ENCODE measurements at regions not wholly inside any gene's neighbourhood (a gene's known extent, or its start where the extent isn't known, plus 50 kb on each side); places are given as distances from the start of the nearest gene placed in this dataset.

- no peak overlapping the region for H3K23ac ChIP-seq (ENCODE audit: low read length in 2 of 2)
- no peak overlapping the region for H2BK12ac ChIP-seq (ENCODE audit: low read length in 2 of 2)
- H3K4me2 ChIP-seq (ENCODE audit: low read length, poor library complexity, severe bottlenecking): no peak overlapping the region
- no peaks in the 10 kb centered on the region for H3K79me1 ChIP-seq (replicated peaks; ENCODE audit: low read length, poor library complexity, severe bottlenecking)
- no peak overlapping the region for H4K91ac ChIP-seq (ENCODE audit: low read length)
- H3K27ac ChIP-seq (ENCODE audit: low read length, poor library complexity, severe bottlenecking): no peak overlapping the region
- no peak overlapping the region for H3K4me3 ChIP-seq (ENCODE audit: insufficient read depth in 1 of 2, low read depth in 1 of 2, low read length in 2 of 2)
- no peaks in the 10 kb centered on the region for H3K36me3 ChIP-seq (ENCODE audit: control insufficient read depth in 1 of 2, insufficient read depth in 2 of 2, low read depth in 1 of 2, low read length in 2 of 2)
- H3K27me3 ChIP-seq (ENCODE audit: control insufficient read depth in 1 of 2, insufficient read depth in 1 of 2, low read length in 2 of 2): no peaks in the 10 kb centered on the region
- WGBS: 91% methylated on average over 2 of the region's 3 CpGs
- no peak overlapping the region for H4K8ac ChIP-seq (ENCODE audit: low read length)
- no peak overlapping the region for H2BK5ac ChIP-seq (ENCODE audit: low read depth, low read length, poor library complexity, severe bottlenecking)
- no peak overlapping the region for H2BK15ac ChIP-seq (ENCODE audit: low read depth, poor library complexity, severe bottlenecking)
- no peaks in the 10 kb centered on the region for H3K4me1 ChIP-seq (ENCODE audit: control insufficient read depth, insufficient read depth, low read depth, low read length)
- H2AFZ ChIP-seq (ENCODE audit: low read depth, low read length): no peak overlapping the region
- no peak overlapping the region for H3K14ac ChIP-seq (ENCODE audit: low read length in 2 of 2)
- no peak overlapping the region for H3K9ac ChIP-seq (ENCODE audit: low read length)
- H2BK120ac ChIP-seq (ENCODE audit: low read depth, low read length): no peak overlapping the region
- H3K18ac ChIP-seq (ENCODE audit: low read depth in 1 of 2, low read length in 2 of 2): no peak overlapping the region
- no peaks in the 10 kb centered on the region for H3K9me3 ChIP-seq (ENCODE audit: control insufficient read depth, low read length)
- no peak overlapping the region for H3K4ac ChIP-seq (ENCODE audit: low read depth in 1 of 2, low read length in 2 of 2)
- DNase-seq: no peak
- H2AK5ac ChIP-seq (ENCODE audit: low read length, severe bottlenecking): no peak overlapping the region
Measured at GRCh38 chr12:22781339-22781738, 156.4 kb downstream of the ETNK1 start.

DNA sequence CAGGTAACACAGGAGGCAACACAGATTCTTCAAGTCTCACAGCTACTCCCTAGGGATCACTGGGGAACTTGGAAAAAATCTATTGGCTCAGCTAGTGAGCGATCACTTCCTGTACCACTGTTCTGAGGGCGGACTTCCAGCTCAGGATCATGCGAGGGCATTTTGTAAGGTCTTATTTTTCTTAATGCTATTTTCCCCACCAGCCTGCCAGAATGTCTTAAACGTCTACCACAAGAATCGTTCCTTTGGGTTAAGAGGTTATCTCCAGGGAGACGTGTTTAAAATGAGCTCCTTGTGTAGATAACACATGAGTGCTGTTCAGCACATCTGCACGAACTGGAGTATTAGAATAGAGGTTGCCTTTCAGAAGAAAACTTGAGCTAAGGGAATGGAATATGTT lies 162.6 kb downstream of the ETNK1 start:
- no peaks in the 10 kb centered on the region for H3K4me1 ChIP-seq (ENCODE audit: control insufficient read depth, insufficient read depth, low read depth, low read length)
- no peak overlapping the region for H3K23ac ChIP-seq (ENCODE audit: low read length in 2 of 2)
- H2AFZ ChIP-seq (ENCODE audit: low read depth, low read length): no peak overlapping the region
- H2BK15ac ChIP-seq (ENCODE audit: low read depth, poor library complexity, severe bottlenecking): no peak overlapping the region
- H4K91ac ChIP-seq (ENCODE audit: low read length): no peak overlapping the region
- no peak overlapping the region for H2BK120ac ChIP-seq (ENCODE audit: low read depth, low read length)
- no peak overlapping the region for H3K4ac ChIP-seq (ENCODE audit: low read depth in 1 of 2, low read length in 2 of 2)
- H3K27ac ChIP-seq (ENCODE audit: low read length, poor library complexity, severe bottlenecking): no peak overlapping the region
- no peak overlapping the region for H3K4me3 ChIP-seq (ENCODE audit: insufficient read depth in 1 of 2, low read depth in 1 of 2, low read length in 2 of 2)
- H3K36me3 ChIP-seq (ENCODE audit: control insufficient read depth in 1 of 2, insufficient read depth in 2 of 2, low read depth in 1 of 2, low read length in 2 of 2): no peaks in the 10 kb centered on the region
- no peaks in the 10 kb centered on the region for H3K27me3 ChIP-seq (ENCODE audit: control insufficient read depth in 1 of 2, insufficient read depth in 1 of 2, low read length in 2 of 2)
- no peaks in the 10 kb centered on the region for H3K9me3 ChIP-seq (ENCODE audit: control insufficient read depth, low read length)
- no peaks in the 10 kb centered on the region for H3K79me1 ChIP-seq (replicated peaks; ENCODE audit: low read length, poor library complexity, severe bottlenecking)
- no peak for DNase-seq
- H2AK5ac ChIP-seq (ENCODE audit: low read length, severe bottlenecking): no peak overlapping the region
- no peak overlapping the region for H2BK5ac ChIP-seq (ENCODE audit: low read depth, low read length, poor library complexity, severe bottlenecking)
- H4K8ac ChIP-seq (ENCODE audit: low read length): no peak overlapping the region
- no peak overlapping the region for H2BK12ac ChIP-seq (ENCODE audit: low read length in 2 of 2)
- no peak overlapping the region for H3K14ac ChIP-seq (ENCODE audit: low read length in 2 of 2)
- H3K18ac ChIP-seq (ENCODE audit: low read depth in 1 of 2, low read length in 2 of 2): no peak overlapping the region
- H3K9ac ChIP-seq (ENCODE audit: low read length): no peak overlapping the region
- 69% methylated on average over 7 of the region's 7 CpGs for WGBS
- no peak overlapping the region for H3K4me2 ChIP-seq (ENCODE audit: low read length, poor library complexity, severe bottlenecking)

- H2AK5ac ChIP-seq (ENCODE audit: low read length, severe bottlenecking): no peak overlapping the region
- no peak overlapping the region for H2BK5ac ChIP-seq (ENCODE audit: low read depth, low read length, poor library complexity, severe bottlenecking)
- H3K9me3 ChIP-seq (ENCODE audit: control insufficient read depth, low read length): no peaks in the 10 kb centered on the region
- H3K4me3 ChIP-seq (ENCODE audit: insufficient read depth in 1 of 2, low read depth in 1 of 2, low read length in 2 of 2): no peak overlapping the region
- no peak overlapping the region for H2BK120ac ChIP-seq (ENCODE audit: low read depth, low read length)
- no peak overlapping the region for H3K27ac ChIP-seq (ENCODE audit: low read length, poor library complexity, severe bottlenecking)
- no peak overlapping the region for H2AFZ ChIP-seq (ENCODE audit: low read depth, low read length)
- no peak overlapping the region for H3K14ac ChIP-seq (ENCODE audit: low read length in 2 of 2)
- H3K4me1 ChIP-seq (ENCODE audit: control insufficient read depth, insufficient read depth, low read depth, low read length): no peaks in the 10 kb centered on the region
- H3K27me3 ChIP-seq (ENCODE audit: control insufficient read depth in 1 of 2, insufficient read depth in 1 of 2, low read length in 2 of 2): no peaks in the 10 kb centered on the region
- H3K36me3 ChIP-seq (ENCODE audit: control insufficient read depth in 1 of 2, insufficient read depth in 2 of 2, low read depth in 1 of 2, low read length in 2 of 2): no peaks in the 10 kb centered on the region
- H3K79me1 ChIP-seq (replicated peaks; ENCODE audit: low read length, poor library complexity, severe bottlenecking): no peaks in the 10 kb centered on the region
- no peak overlapping the region for H3K9ac ChIP-seq (ENCODE audit: low read length)
- no peak overlapping the region for H3K18ac ChIP-seq (ENCODE audit: low read depth in 1 of 2, low read length in 2 of 2)
- no peak overlapping the region for H4K8ac ChIP-seq (ENCODE audit: low read length)
- H3K23ac ChIP-seq (ENCODE audit: low read length in 2 of 2): no peak overlapping the region
- H4K91ac ChIP-seq (ENCODE audit: low read length): no peak overlapping the region
- DNase-seq: no peak
- no CpG with 5 or more reads among the region's 3 CpGs for WGBS
- H2BK12ac ChIP-seq (ENCODE audit: low read length in 2 of 2): no peak overlapping the region
- no peak overlapping the region for H3K4ac ChIP-seq (ENCODE audit: low read depth in 1 of 2, low read length in 2 of 2)
- H3K4me2 ChIP-seq (ENCODE audit: low read length, poor library complexity, severe bottlenecking): no peak overlapping the region
- H2BK15ac ChIP-seq (ENCODE audit: low read depth, poor library complexity, severe bottlenecking): no peak overlapping the region
Measured at GRCh38 chr12:22788913-22789312, 163.9 kb downstream of the ETNK1 start.

DNA sequence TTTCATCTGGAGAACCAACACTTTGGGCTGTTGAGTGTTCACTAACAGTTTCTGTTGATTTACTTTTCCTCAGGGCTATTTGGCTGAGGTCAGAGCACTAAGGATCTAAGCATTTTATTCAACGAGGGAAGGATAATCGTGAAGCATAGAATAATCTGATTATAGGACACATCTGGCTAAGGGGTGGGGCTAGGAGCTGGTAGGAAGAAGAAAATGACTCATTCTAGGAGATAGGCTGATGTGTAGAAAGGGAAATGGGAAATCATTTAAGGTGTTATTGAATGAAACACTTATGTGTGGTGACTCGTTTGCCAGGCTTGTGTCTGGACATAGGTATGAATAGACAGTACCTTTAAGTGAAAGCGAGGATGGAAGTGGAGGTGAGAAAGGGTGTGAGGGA lies 167.2 kb downstream of the ETNK1 start:
- H2BK5ac ChIP-seq (ENCODE audit: low read depth, low read length, poor library complexity, severe bottlenecking): no peak overlapping the region
- H3K23ac ChIP-seq (ENCODE audit: low read length in 2 of 2): no peak overlapping the region
- no peak overlapping the region for H3K4me2 ChIP-seq (ENCODE audit: low read length, poor library complexity, severe bottlenecking)
- no peak overlapping the region for H2BK12ac ChIP-seq (ENCODE audit: low read length in 2 of 2)
- H2BK120ac ChIP-seq (ENCODE audit: low read depth, low read length): no peak overlapping the region
- no peak overlapping the region for H4K91ac ChIP-seq (ENCODE audit: low read length)
- H3K14ac ChIP-seq (ENCODE audit: low read length in 2 of 2): no peak overlapping the region
- no peak overlapping the region for H2AK5ac ChIP-seq (ENCODE audit: low read length, severe bottlenecking)
- no peak overlapping the region for H4K8ac ChIP-seq (ENCODE audit: low read length)
- DNase-seq: no peak
- no peak overlapping the region for H3K4ac ChIP-seq (ENCODE audit: low read depth in 1 of 2, low read length in 2 of 2)
- H2BK15ac ChIP-seq (ENCODE audit: low read depth, poor library complexity, severe bottlenecking): no peak overlapping the region
- no peak overlapping the region for H3K9ac ChIP-seq (ENCODE audit: low read length)
- no peaks in the 10 kb centered on the region for H3K9me3 ChIP-seq (ENCODE audit: control insufficient read depth, low read length)
- H3K4me3 ChIP-seq (ENCODE audit: insufficient read depth in 1 of 2, low read depth in 1 of 2, low read length in 2 of 2): no peak overlapping the region
- H3K18ac ChIP-seq (ENCODE audit: low read depth in 1 of 2, low read length in 2 of 2): no peak overlapping the region
- H3K27me3 ChIP-seq (ENCODE audit: control insufficient read depth in 1 of 2, insufficient read depth in 1 of 2, low read length in 2 of 2): no peaks in the 10 kb centered on the region
- H3K79me1 ChIP-seq (replicated peaks; ENCODE audit: low read length, poor library complexity, severe bottlenecking): no peaks in the 10 kb centered on the region
- WGBS: 84% methylated on average over 4 of the region's 4 CpGs
- no peaks in the 10 kb centered on the region for H3K4me1 ChIP-seq (ENCODE audit: control insufficient read depth, insufficient read depth, low read depth, low read length)
- H3K36me3 ChIP-seq (ENCODE audit: control insufficient read depth in 1 of 2, insufficient read depth in 2 of 2, low read depth in 1 of 2, low read length in 2 of 2): no peaks in the 10 kb centered on the region
- H2AFZ ChIP-seq (ENCODE audit: low read depth, low read length): no peak overlapping the region
- H3K27ac ChIP-seq (ENCODE audit: low read length, poor library complexity, severe bottlenecking): no peak overlapping the region

All from mesenchymal stem cell (in vitro differentiated cells and primary cell).